Sciatic nerve (tissue), 2 donors: ENCODE measurements at regions not wholly inside any gene's neighbourhood (a gene's known extent, or its start where the extent isn't known, plus 50 kb on each side); places are given as distances from the start of the nearest gene placed in this dataset.

Source experiments
- ATAC-seq: fragments of 200-7000 bp; cut with Tn5 transposase; one replicate; pipeline ENCODE4 v1.9.1; 2020; ENCODE audit warnings: mild to moderate bottlenecking, moderate library complexity
- DNase-seq: peaks from one replicate; pipeline ENCODE4 v3.0.0-alpha.2; 2020; ENCODE audit warnings: low spot score
- intact Hi-C: fragments of 100-400 bp; cut with DNase I; formaldehyde crosslinking; loops from one replicate; pipeline ENCODE4 v1.14.2; 2022
- donor health status: DM: no; HTN: no; CAD: no.
- donor health status: DM: no; HTN: no; CAD: no.

DNA sequence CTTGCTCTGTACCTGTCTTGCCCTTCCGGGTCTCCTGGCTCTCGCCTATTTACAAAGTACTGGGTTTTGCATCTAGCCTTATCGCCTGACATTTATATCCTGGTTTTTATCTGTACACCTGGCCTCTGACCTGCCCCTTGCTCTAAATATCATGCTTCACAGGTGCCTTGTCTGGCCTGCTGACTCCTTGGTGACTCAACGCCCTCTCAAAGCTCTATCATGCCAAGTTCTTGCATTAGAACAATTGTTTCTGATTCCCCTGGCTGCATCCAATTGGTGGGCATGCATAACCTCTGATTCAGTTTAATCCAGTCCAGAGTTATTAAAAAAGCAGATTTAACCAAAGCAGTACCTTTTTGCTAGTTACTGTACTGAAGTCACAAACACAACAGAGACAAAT lies 113.9 kb upstream of the CCDC68 start:
- intact Hi-C loops = loop anchor here (5.0 kb wide), 1 partner anchor 36 kb away; no protein-coding TSS in a partner anchor
- DNase-seq (no peak), ATAC-seq (no peak)

DNA sequence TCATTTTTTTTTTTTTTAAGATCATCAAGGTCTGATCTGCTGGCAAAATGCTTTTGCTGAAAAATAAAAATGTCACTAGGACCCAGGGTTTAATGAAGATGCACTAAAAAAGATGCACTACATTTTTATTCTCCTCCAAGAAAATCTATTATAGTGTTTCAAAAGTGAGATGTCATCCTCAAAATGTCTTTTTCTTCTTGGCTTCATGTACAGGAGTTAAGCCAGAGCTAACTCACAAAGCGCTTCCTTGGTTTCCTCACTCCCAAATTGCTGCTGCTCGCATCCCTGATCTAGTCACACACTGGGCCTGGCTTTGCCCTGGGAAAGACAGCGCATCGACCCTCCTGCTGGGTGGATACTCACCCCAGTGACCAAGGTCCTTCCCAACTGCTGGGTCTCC lies 113.4 kb upstream of the CCDC68 start:
- no peak for DNase-seq
- intact Hi-C loops = loop anchor here (5.0 kb wide), 1 partner anchor 35 kb away; no protein-coding TSS in a partner anchor
- ATAC-seq = no peak

DNA sequence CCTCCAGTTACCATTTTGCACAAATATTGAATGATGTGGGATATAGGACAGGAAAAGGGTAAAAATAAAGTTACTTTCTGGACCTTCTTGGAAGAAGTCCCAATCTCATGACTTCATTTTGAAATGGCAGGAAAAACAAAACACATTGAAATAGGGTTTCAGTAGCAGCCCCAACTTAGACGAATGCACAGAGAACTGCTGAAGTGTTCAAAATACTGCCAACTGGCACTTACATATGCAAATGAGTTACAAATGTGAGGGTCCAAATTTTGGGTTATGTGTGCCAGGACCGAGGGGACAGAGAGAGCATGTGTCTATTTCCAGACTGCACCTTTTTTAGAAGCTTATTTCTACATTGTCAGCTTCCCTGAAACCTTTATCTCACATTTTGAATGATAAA lies 112.9 kb upstream of the CCDC68 start:
- no peak for DNase-seq
- intact Hi-C loops = loop anchor here (5.0 kb wide), 1 partner anchor 35 kb away; no protein-coding TSS in a partner anchor
- ATAC-seq = no peak

DNA sequence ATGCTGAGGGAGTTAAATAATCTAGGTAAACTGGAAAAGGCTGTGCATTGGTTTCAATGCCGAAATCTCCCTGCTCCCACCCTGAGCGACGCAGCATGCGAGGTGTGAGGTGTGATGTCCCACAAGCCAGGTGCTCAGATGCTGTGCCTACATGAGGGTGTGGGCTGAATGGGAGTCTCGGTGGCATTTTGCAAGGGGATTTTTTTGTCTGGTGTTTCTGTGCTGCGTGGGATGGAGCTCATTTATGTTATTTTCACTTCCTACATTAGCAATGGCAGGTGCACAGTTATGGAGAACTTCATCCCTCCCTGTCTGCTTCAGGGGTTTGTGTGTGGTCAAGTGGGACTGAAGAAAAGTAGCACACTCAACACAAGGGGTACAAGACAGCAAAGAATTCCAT lies 110.2 kb upstream of the CCDC68 start:
- ATAC-seq (no peak), DNase-seq (no peak)
- intact Hi-C loops = no loop called here

DNA sequence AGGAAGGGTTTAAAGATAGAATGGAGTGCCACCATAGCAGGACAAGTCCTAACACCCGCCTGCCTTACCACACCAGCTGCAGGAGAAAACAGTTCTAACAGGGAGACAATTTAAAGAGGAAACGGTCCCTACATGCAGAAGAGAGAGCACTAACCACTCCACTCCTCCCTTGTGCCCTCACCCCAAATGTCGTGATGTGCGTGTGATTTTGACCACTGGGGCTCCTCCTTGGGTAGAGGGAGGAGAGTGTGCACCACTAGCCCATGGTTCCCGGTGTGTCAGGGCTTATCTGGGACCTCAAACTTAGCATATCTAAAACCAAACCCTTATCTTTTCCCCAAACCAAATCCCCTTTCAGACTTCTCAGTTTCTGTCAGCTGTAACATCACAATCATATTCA lies 105.5 kb upstream of the CCDC68 start:
- no peak for DNase-seq
- intact Hi-C loops = no loop called here
- no peak for ATAC-seq

DNA sequence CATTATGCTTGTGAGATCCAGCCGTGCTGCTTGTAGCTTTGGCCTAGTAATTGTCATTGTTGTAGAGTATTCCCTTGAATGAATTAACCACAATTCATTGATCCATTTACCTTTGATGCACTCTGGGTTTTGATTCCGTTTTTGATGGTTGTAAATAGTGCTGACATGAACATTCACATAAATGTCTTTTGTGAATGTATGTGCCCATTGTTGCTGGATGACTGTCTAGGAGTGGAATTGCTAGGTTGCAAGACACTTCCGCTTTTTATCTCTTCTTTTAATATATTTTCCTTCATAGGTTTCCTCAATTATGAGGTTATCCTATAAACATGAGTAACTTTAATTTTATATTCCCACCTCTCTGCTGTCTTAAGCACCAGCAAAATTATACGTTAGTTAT lies 104.8 kb upstream of the CCDC68 start:
- intact Hi-C loops = no loop called here
- DNase-seq = no peak
- ATAC-seq = no peak

DNA sequence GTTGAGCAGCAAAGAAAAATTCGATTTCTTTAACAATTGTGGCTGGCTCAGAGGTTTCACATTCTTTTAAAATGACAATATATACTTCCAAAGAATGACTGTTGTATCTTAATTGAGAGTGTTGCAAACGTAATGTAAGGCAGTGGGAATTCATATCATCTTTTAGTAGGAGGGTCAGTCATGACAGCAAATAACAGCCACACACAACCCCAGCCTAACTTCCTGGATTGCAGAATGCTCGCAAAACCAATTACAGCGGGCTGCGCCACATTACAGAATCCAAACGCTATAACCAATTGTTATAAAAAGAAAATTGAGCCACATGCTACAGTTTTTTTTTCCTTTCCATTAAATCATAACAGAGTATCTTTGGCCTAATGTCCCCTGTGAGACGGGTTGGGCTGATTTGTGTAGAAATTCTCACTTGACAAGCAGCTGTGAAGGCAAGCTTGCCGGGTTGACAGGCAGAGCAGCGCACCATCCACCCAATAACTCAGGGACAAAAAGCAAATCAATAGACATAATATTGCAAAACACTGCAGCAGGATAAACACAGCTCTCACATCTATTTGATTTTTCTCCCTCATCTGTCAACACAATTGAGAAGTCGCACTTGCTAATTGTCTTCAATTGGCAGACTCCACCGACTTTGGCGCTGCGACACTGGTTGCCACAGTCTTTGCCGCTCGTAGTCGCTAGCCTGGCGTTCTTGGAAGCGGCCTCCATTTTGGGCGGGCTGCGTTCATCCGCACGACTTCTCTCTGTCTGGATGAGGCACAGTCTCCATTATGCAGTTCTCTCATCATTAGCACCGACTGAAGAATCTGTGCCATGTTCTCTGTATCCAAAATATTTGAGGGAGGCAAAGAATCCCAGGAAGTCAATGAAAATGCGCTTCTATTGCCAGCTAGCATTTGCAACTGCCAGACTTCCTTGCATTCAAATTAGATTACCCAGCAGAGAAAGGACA lies 95.0 kb upstream of the CCDC68 start:
- intact Hi-C loops = no loop called here
- ATAC-seq = no peak

DNA sequence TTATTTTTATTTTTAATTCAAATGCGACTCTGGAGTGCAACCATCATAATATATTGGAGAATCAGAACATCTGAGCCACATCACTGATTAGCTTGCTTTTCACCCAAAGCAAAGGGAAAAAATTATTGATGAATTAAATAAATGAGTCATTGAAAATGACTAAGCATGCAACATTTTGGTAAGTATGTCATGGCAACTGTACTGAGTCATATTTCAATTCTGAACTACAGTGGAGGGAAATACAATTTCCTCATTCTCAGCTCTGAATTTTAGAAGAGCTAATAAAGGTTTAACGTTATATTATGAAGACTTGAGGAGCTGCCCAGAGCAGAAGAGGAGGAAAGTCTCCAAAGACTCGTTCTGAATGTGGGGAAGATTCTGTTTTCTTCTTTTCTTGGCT lies 89.6 kb upstream of the CCDC68 start:
- intact Hi-C loops = no loop called here
- no peak for DNase-seq
- ATAC-seq = no peak

More for the DNA sequence above, 95.0 kb upstream of the CCDC68 start:
- no peak for DNase-seq

DNA sequence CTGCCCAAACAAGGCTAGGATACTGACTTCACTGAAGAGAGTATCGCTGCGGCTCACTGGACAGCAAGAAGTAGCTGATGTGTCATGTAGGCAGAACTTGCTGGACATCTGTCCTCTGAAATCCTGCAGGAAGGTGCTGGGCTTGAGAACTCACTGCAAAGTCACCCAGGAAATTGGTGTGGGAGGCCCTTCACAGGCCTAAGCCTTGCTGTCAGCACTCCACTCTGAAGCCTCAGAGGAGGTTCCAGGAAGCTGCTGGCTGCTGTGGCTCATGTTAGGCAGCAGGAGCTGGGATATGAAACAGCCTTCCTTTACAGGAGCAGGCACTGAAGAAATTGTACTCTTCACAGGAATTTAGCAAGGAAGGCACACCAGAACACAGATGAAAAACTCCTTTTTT lies 88.3 kb upstream of the CCDC68 start:
- no peak for DNase-seq
- intact Hi-C loops = no loop called here
- no peak for ATAC-seq

DNA sequence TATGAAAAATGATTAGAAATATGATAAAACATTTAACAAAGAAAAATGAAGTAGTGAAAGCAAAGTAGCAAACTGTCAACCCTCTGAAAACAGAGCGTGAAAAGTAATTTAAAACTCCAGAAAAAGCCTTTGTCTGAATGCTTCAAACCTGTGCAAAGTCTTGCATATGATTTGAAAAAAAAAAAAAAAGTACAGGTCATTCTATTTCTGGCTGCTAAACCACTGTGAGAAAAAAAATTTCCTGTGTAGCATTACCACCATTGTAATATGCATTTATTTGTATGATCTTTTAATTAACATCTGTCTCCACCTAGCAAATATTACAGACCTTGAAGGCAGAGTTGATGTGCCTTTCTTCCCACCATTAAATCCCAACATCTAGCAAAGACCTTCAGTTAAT lies 82.1 kb upstream of the CCDC68 start:
- ATAC-seq (no peak), DNase-seq (no peak)
- intact Hi-C loops = no loop called here

DNA sequence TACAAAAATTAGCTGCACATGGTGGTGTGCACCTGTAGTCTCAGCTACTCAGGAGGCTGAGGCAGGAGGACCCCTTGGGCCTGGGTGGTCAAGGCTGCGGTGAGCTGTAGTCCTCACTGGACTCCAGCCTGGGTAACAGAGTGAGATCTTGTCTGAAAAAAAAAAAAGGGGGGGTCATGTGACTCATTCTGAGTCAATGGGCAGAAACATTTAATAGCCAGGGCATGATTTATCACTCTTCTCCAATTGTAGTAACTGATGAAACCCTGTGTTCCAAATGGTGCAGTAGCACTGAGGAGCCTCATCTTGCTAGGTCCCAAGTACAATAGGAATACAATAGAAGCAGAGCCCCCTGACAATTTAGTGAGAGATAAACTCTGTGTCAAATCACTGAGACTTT lies 78.9 kb upstream of the CCDC68 start:
- DNase-seq = no peak
- intact Hi-C loops = loop anchor here (5.0 kb wide), 1 partner anchor 34 kb away; no protein-coding TSS in a partner anchor
- ATAC-seq = no peak

DNA sequence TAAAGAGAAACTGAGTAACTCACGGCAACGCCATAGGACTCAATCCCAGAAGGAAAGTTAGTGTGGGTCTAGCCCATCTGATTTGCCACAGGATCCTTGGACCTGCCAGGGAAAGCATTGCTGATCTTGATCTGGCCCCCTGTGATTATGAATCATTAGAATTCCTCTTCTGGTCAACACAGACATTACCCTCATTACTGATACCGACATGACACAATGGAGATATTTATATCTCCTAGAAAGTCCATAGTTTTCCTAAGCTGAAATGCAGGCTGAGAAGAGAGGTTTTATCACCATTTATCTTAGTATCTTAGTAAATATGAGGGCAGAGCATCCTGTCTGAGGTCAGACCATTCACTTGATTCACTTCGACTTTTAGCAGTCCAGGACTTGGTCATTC lies 75.5 kb upstream of the CCDC68 start:
- ATAC-seq (no peak), DNase-seq (no peak)
- intact Hi-C loops = loop anchor here (5.0 kb wide), 1 partner anchor 38 kb away; no protein-coding TSS in a partner anchor

DNA sequence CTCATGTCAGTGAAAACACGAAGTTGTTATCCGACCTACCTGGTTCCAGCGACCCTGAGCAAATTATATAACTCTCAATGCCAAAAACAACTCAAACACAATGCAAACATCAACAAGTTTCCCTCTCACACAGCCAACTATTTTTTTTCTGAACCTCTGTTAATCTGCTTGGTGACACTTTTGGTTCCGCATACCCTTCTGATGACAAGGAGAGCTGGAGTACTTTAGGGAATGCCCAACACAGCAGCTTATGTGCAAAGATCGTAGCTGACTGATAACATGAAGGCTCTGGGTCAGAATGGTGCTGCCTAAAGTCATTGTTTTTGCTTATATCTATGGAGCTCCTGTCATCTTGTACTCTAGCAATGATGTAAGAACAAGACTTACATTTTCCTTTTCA lies 72.7 kb upstream of the CCDC68 start:
- DNase-seq (no peak), ATAC-seq (no peak)
- intact Hi-C loops = no loop called here

DNA sequence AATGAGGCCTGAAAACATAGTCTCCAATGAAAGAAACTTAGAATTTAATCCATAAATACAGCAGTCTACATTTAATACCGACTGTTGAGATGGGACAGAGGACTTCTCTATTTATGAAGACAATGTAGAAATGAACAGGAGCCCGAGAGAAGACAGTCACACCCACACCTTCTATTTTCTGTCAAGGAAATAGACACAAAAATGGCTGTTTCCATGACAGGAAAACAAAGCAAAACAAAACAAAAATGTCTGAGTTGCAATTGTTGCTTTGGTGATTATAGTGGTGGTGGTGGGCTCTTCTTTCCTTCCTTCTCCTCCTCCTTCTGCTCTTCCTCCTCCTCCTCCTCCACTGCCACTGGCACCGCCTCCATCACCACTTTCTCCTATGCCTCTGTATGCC lies 72.3 kb upstream of the CCDC68 start:
- no peak for ATAC-seq
- no peak for DNase-seq
- intact Hi-C loops = no loop called here

DNA sequence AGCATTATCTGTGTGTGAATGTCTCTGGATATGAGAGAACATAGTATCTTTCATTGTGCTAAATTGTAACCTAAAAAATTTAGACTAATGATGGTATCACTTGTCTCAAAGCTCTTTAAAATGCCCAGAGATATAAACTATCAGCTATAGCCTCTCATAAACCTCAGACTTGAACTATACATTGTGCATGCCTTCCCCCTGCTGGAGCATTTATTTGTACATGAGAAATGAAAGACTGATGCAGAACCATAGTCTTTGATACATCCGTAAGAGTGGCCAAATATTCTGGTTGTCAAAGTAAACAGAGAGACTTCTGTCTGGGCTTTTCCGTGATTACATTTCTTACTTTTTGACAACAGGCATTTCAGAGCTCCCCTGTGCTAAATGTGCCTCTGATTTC lies 71.9 kb upstream of the CCDC68 start:
- ATAC-seq = no peak
- intact Hi-C loops = no loop called here
- DNase-seq = no peak

DNA sequence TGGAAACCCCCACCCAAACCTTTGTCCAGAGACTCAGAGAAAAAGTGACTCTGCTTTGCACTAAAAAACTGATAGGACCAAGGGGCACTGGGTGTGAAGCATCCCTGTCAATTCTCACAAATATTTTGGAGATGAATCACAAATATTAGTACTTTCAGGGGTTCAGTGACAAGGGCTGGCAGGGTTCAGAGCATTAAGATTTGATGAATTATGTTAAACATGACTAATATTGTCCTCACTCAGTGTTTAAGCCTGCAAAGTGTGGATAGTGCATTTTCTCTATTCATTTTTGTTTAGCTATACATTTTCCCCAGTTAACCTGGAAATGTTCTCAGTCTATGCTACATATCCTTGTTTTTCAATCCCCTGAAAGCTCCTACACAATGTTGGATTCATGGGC lies 65.3 kb upstream of the CCDC68 start:
- intact Hi-C loops = no loop called here
- no peak for DNase-seq
- no peak for ATAC-seq

DNA sequence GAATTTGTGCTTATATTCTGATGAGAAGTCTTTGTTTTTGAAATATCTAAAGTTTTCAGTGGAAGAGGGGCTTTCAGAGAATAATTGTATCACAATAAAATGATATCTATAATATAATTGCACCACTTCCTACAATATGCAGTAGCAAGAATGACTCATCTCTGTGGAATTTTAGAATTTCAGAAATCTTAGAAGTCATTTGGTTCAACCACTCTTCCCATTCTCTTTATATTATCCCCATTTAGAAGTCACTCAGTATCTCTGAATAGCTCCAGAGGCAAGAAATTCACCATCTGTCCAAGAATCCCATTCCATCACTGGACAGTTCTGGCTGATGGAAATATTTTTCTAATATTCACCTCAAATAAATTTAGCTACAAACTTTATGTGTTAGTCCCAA lies 59.3 kb upstream of the CCDC68 start:
- intact Hi-C loops = no loop called here
- ATAC-seq = no peak
- no peak for DNase-seq

DNA sequence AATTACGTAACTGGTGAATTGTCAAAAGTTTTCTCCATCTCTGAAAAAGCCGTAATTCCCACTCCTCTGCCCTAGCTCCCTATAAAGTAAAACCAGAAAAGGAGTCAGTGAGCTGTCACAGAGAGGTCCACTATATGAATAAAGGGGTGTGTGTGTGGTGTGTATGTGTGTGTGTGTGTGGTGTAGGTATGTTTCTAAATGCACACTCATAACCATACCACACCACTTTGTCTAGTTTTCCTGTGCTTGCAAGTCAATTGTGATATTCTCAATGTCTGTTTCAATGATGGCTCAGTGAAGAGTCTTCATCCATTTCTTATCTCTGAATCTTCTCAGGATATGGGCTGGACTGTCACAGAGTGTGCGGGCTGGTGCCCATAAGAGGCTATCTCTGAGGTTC lies 54.8 kb upstream of the CCDC68 start:
- ATAC-seq (no peak), DNase-seq (no peak)
- intact Hi-C loops = no loop called here

DNA sequence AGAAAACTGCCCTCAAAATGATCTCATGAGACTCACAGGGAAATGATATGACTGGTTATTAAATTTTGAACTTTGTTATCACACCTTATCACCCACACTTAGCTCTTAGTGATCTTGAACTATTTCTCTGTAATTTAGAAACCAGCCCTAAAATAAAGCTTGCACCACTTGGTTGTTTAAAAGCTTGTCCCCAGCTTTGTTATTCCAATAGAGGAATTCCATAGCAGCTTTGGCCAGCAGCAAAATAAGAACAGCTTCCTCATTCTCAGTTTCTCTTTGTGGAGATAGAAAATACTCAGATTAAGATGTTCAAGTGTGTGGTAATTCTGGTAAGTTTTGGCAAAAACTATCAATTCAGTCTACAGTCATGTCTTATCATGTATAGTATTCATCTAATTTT lies 54.4 kb upstream of the CCDC68 start:
- ATAC-seq (no peak), DNase-seq (no peak)
- intact Hi-C loops = no loop called here

DNA sequence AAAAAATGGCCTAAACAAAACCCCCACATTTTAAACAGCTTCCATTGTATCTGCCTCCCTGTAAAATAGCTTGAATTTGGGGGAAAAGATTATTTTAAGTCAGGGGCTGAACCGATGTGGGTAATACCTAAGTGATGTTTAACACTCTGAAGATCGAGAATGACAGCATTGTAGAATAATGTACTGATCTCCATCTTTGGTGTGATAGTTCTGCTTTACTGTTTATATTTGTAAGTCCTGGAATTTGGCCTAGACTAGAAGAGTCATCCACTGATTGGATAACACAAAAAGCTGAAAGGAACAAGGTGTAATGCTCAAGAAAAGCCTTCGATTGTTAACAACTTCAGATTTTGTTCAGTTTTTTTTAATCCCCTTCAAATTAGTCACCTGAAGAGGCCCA lies 53.8 kb upstream of the CCDC68 start:
- intact Hi-C loops = no loop called here
- DNase-seq (no peak), ATAC-seq (no peak)

DNA sequence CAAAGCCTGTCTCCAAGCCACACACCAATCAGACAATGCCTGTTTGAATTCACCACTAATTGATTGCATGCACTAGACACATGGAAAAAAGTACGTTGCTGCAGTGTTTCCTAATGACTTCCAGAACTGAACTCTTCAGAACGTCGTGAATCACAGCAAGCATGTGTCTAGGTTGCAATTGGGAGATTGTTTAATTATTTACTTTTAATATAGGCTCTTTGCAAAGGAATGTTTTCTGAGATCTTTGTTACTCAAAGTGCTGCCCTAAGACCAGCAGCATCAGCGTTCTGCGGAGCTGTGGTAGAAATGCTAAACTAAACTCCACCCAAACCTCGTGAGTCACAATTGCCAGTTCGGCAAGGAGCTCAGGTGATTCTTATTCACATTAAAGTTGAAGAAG lies 52.7 kb upstream of the CCDC68 start:
- ATAC-seq = no peak
- no peak for DNase-seq
- intact Hi-C loops = no loop called here
